Fibroblast of lung (primary cell): ENCODE measurements at regions not wholly inside any gene's neighbourhood (a gene's known extent, or its start where the extent isn't known, plus 50 kb on each side); places are given as distances from the start of the nearest gene placed in this dataset.

ENCODE experiments used
- DNase-seq, 2 donors: peaks; one replicate each; pipeline versions ENCODE4 v3.0.0 to v3.0.0-alpha.2; 2010; ENCODE audit warnings: low read depth in 2 of 2
- H2AFZ ChIP-seq: 2 replicates; pipeline ENCODE4 v1.5.1; 2012; ENCODE audit warnings: low read length, control low read depth, inconsistent platforms
- H3K27ac ChIP-seq: 2 replicates; pipeline ENCODE4 v1.5.1; 2011; ENCODE audit warnings: low read length, control low read depth; ENCODE audit not compliant: insufficient read depth
- H3K27me3 ChIP-seq: 2 replicates; pipeline ENCODE4 v1.5.1; 2011; ENCODE audit warnings: mild to moderate bottlenecking, low read length; ENCODE audit not compliant: control insufficient read depth, insufficient read depth
- H3K36me3 ChIP-seq: 2 replicates; pipeline ENCODE4 v1.5.1; 2011; ENCODE audit warnings: low read length; ENCODE audit not compliant: control insufficient read depth, insufficient read depth
- H3K4me1 ChIP-seq: 2 replicates; pipeline ENCODE4 v1.5.1; 2011; ENCODE audit warnings: low read length; ENCODE audit not compliant: control insufficient read depth, insufficient read depth; ENCODE audit errors: extremely low read depth
- H3K4me2 ChIP-seq: 2 replicates; pipeline ENCODE4 v1.5.1; 2011; ENCODE audit warnings: low read length, control low read depth; ENCODE audit not compliant: insufficient read depth; ENCODE audit errors: extremely low read depth
- H3K4me3 ChIP-seq, 4 experiments: fragments of 200-600 bp in 1 of 4; sonication (generic) in 1 of 4; replicated peaks in 1 of 4; 2 replicates each; pipeline ENCODE4 v1.5.1; 2011 to 2016; ENCODE audit warnings: low read length in 4 of 4, low read depth in 3 of 4, mild to moderate bottlenecking in 3 of 4, control low read depth in 2 of 4, inconsistent platforms in 1 of 4, mixed read lengths in 1 of 4; ENCODE audit not compliant: insufficient read depth in 1 of 4; ENCODE audit errors: control extremely low read depth in 1 of 4
- H3K79me2 ChIP-seq: 2 replicates; pipeline ENCODE4 v1.5.1; 2012; ENCODE audit warnings: mild to moderate bottlenecking, low read length, inconsistent platforms; ENCODE audit not compliant: control insufficient read depth, insufficient read depth
- H3K9ac ChIP-seq: 2 replicates; pipeline ENCODE4 v1.5.1; 2011; ENCODE audit warnings: mild to moderate bottlenecking, low read length, control low read depth; ENCODE audit not compliant: insufficient read depth
- H3K9me3 ChIP-seq: 2 replicates; pipeline ENCODE4 v1.5.1; 2012; ENCODE audit warnings: low read depth, low read length; ENCODE audit not compliant: control insufficient read depth, insufficient read depth
- H4K20me1 ChIP-seq: 2 replicates; pipeline ENCODE4 v1.5.1; 2011; ENCODE audit warnings: low read length; ENCODE audit not compliant: control insufficient read depth, insufficient read depth; ENCODE audit errors: extremely low read depth
- EZH2 ChIP-seq: IDR thresholded peaks from 2 replicates; pipeline ENCODE4 v1.5.1; 2012; ENCODE audit warnings: low read length, control low read depth, mild to moderate bottlenecking; ENCODE audit errors: missing control alignments
- TF ChIP-seq, protein P1 (sequence below), 2 donors: IDR thresholded peaks in 1 of 2; conservative IDR thresholded peaks in 1 of 2; 1 replicate in 1 of 2; 2 replicates in 1 of 2; pipeline ENCODE4 v1.5.1; 2011 to 2012; ENCODE audit warnings: low read length in 2 of 2, control low read depth in 1 of 2, inconsistent platforms in 1 of 2, low read depth in 1 of 2, mild to moderate bottlenecking in 1 of 2

DNA sequence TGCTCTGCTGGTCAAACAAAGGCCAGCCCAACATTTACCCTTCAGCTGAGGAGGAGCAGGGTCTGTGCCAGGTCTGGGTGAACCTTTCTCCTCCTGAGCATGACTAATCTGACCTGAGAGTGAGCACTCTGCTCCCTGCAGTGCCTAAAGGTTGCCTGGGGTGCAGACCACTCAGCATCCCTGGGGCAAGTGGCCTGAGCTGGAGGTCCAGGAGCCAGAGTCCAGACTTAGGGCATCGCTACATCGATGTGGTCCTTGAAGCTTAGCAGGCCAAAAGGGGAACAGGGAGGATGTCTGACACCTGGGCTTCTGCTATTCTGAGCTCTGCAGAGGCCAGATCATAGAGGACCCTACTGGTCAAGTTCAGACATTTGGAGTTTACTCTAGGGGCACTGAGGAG is 119.1 kb downstream of the FAM43A start:
- Histone ChIP-seq H3K79me2 (no peaks in the 10 kb centered on the region), H3K9ac (no peak overlapping the region), H3K27ac (no peak overlapping the region), H3K4me3 (no peak overlapping the region), H3K4me1 (no peaks in the 10 kb centered on the region), H2AFZ (no peak overlapping the region), H3K4me2 (no peak overlapping the region), H3K9me3 (no peaks in the 10 kb centered on the region), H4K20me1 (no peaks in the 10 kb centered on the region), H3K36me3 (no peaks in the 10 kb centered on the region), H3K27me3 (peaks cover 4% of the 10 kb centered on the region)
- TF ChIP-seq, protein P1, sequence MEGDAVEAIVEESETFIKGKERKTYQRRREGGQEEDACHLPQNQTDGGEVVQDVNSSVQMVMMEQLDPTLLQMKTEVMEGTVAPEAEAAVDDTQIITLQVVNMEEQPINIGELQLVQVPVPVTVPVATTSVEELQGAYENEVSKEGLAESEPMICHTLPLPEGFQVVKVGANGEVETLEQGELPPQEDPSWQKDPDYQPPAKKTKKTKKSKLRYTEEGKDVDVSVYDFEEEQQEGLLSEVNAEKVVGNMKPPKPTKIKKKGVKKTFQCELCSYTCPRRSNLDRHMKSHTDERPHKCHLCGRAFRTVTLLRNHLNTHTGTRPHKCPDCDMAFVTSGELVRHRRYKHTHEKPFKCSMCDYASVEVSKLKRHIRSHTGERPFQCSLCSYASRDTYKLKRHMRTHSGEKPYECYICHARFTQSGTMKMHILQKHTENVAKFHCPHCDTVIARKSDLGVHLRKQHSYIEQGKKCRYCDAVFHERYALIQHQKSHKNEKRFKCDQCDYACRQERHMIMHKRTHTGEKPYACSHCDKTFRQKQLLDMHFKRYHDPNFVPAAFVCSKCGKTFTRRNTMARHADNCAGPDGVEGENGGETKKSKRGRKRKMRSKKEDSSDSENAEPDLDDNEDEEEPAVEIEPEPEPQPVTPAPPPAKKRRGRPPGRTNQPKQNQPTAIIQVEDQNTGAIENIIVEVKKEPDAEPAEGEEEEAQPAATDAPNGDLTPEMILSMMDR (conservative IDR thresholded peaks at IDR 0.05 in 1 of 2, IDR thresholded peaks at IDR 0.05 in 1 of 2; ENCODE audit: low read depth in 1 of 2, low read length in 2 of 2): no peak
- TF ChIP-seq EZH2: no peak
- DNase-seq: no peak

DNA sequence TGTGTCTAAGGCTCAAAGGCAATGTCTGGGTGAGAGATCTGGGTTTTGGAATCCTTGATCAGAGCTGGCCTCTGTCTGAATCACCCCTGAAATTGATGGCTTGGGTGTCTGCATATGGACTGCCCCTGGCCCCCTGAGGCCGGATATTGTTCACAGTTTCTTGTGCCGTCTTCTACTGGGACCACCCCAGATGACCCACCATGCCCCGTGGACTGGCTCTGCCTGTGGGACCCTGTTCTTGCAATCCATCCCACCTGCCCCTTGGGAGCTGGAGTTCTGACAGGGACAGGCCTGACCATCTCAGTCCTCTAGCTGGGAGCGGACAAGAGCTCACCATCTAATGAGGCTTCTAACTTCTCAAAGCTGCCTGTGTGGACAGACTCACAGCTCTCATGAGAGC is 119.9 kb downstream of the FAM43A start:
- Histone ChIP-seq H3K27me3 (peaks cover 4% of the 10 kb centered on the region), H4K20me1 (no peaks in the 10 kb centered on the region)
- no peak for TF ChIP-seq EZH2
- TF ChIP-seq, protein P1 (conservative IDR thresholded peaks at IDR 0.05 in 1 of 2, IDR thresholded peaks at IDR 0.05 in 1 of 2; ENCODE audit: low read depth in 1 of 2, low read length in 2 of 2): no peak

DNA sequence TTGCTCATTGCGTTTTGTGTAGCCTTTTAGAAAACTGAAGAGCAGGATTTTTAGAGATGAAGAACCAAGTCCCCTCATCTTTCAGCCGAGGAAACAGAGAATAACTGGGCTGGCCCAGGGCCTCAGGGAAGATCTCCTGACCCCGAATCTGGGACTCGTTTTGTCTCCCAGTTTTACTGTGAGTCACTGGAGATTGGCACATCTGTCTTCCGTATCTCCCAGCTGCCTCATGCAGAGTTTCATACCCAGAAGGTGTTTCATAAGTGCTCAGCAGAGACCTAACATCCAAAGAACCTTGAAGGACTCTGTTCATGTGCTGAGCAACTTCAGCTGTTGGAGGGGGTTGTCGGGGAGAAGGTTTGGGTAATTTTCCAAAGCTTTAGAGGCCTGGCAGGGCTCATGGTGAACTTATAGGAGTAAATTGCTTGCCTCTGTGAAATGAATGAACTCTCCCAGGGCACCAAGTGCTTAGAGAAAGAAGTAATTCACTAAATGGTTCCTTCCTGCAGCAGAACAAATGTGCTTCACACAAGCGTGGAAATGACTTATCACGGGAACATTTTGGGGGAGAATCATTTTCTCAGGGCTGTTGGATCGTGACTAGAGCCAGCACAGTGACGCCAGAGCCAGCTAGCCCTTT is 121.4 kb downstream of the FAM43A start:
- peak in 1 of 2 donors; percentile 24 for DNase-seq

More for the DNA sequence above, 119.9 kb downstream of the FAM43A start:
- Histone ChIP-seq H3K27ac (no peak overlapping the region), H3K4me1 (no peaks in the 10 kb centered on the region), H3K9ac (no peak overlapping the region), H3K79me2 (no peaks in the 10 kb centered on the region), H2AFZ (no peak overlapping the region), H3K36me3 (no peaks in the 10 kb centered on the region), H3K9me3 (no peaks in the 10 kb centered on the region), H3K4me3 (no peak overlapping the region), H3K4me2 (no peak overlapping the region)
- no peak for DNase-seq

More for the DNA sequence above, 121.4 kb downstream of the FAM43A start:
- Histone ChIP-seq H3K9ac (no peak overlapping the region), H3K79me2 (no peaks in the 10 kb centered on the region), H3K36me3 (no peaks in the 10 kb centered on the region), H3K27me3 (peaks cover 2% of the 10 kb centered on the region), H3K27ac (no peak overlapping the region), H3K4me2 (no peak overlapping the region), H3K9me3 (no peaks in the 10 kb centered on the region), H3K4me1 (no peaks in the 10 kb centered on the region), H2AFZ (no peak overlapping the region), H4K20me1 (no peaks in the 10 kb centered on the region), H3K4me3 (no peak overlapping the region)
- TF ChIP-seq, protein P1 (conservative IDR thresholded peaks at IDR 0.05 in 1 of 2, IDR thresholded peaks at IDR 0.05 in 1 of 2; ENCODE audit: low read depth in 1 of 2, low read length in 2 of 2): no peak
- no peak for TF ChIP-seq EZH2
